Fibroblast of pulmonary artery (primary cell): ENCODE measurements at regions not wholly inside any gene's neighbourhood (a gene's known extent, or its start where the extent isn't known, plus 50 kb on each side); places are given as distances from the start of the nearest gene placed in this dataset.
"Not testable (repeated sequence)": the region's sequence is repeated elsewhere in the genome, so short reads cannot be mapped to it uniquely, and the experiment has no call there.

ENCODE experiments used
- DNase-seq: peaks from one replicate; pipeline ENCODE4 v3.0.0-alpha.2; 2010; ENCODE audit warnings: low read depth
- H3K4me3 ChIP-seq: replicated peaks from 2 replicates; pipeline ENCODE4 v1.5.1; 2011; ENCODE audit warnings: low read depth, mild to moderate bottlenecking, control low read depth, low read length, moderate library complexity
- TF ChIP-seq, protein P1 (sequence below): IDR thresholded peaks from 2 replicates; pipeline ENCODE4 v1.5.1; 2011; ENCODE audit warnings: mild to moderate bottlenecking, control low read depth, low read length, inconsistent platforms; ENCODE audit errors: missing control alignments

DNA sequence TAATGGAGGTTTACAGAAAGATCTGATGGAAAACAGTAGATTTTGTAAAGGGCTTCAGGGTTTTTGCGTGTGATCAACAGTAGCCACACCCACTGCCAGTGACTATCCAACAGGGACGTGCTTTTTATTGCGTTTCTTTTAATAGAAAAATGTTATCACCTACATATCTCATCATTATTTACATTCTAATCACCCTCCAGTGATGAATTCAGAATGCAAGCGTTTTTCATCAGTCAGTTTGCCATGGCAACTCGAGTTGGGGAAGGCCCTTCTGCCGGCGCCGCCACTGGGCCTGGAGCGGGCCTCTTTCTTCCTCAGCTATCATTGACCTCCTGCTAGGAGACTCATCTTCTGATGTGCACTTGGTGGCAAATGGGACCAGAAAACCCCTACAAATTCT is 90.3 kb upstream of the TMTC4 start:
- DNase-seq, result no peak
- H3K4me3 ChIP-seq, result no peak overlapping the region
- TF ChIP-seq, protein P1, sequence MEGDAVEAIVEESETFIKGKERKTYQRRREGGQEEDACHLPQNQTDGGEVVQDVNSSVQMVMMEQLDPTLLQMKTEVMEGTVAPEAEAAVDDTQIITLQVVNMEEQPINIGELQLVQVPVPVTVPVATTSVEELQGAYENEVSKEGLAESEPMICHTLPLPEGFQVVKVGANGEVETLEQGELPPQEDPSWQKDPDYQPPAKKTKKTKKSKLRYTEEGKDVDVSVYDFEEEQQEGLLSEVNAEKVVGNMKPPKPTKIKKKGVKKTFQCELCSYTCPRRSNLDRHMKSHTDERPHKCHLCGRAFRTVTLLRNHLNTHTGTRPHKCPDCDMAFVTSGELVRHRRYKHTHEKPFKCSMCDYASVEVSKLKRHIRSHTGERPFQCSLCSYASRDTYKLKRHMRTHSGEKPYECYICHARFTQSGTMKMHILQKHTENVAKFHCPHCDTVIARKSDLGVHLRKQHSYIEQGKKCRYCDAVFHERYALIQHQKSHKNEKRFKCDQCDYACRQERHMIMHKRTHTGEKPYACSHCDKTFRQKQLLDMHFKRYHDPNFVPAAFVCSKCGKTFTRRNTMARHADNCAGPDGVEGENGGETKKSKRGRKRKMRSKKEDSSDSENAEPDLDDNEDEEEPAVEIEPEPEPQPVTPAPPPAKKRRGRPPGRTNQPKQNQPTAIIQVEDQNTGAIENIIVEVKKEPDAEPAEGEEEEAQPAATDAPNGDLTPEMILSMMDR, result no peak

GRCh38 chr13:100762126-100762525 is 87.5 kb upstream of the TMTC4 start:
- not testable (repeated sequence) for DNase-seq, H3K4me3 ChIP-seq

DNA sequence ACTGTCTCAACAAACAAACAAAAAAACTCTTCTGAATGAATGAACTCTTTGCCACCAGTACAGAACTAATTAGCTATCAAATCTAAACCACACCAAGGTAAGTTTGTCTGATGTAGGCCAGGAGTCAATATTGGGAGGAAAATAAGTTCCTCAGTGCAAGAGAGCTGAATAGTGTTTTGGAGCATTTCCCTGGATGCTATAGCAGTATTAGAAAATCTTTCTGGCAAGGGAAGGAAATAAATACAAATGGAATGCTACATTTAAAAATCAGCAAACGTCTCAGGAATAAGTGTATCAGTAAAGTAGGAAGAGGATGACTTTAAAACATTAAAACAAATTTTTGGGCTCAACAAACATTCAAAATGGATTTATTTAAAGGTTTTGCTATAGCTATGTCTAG is 81.3 kb upstream of the TMTC4 start:
- DNase-seq, result no peak
- TF ChIP-seq, protein P1, result no peak
- no peak overlapping the region for H3K4me3 ChIP-seq

- H3K4me3 ChIP-seq, result no peak overlapping the region
- TF ChIP-seq, protein P1, result no peak
Observed at GRCh38 chr13:100754459-100754858, 79.9 kb upstream of the TMTC4 start.

DNA sequence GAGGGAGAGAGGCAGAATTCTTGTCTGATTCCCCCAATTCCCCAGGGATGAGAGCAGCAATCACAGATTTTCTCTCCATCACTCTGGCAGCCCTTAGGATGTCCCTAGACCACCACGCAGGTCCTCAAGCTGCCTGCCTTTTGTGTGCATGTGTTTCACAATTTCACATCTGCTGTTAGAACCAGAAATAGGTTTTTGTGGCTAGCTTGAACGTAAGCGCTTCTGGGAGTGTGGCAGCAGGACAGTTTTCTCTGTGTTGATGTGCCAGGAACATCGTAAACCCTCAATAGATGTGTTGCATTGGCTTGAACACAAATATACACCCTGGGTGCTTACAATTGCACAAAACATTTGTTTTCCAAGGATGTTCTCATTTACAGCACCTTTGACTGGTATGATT is 78.8 kb upstream of the TMTC4 start:
- TF ChIP-seq, protein P1, result no peak
- no peak for DNase-seq

More at GRCh38 chr13:100754459-100754858, 79.9 kb upstream of the TMTC4 start:
- no peak for DNase-seq

DNA sequence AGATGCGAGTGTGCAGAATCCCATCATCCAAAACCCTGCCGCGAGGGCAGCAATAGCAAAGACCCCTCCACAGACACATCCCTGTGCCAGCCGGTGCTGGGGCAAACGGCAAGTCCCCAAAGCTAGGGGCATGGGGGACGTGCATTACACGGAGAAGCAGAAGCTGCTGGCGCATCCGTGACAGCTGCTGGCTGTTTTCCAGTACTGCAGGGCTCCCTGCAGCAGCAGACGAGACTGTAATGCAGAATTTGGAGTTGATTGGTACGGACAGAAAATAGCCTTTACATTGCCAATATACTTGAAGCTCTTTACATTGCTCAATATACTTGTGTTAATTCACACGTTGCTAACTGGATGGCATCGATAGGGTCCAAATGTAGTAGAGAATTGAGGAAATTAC is 77.2 kb upstream of the TMTC4 start:
- H3K4me3 ChIP-seq, result no peak overlapping the region
- DNase-seq, result no peak
- TF ChIP-seq, protein P1, result no peak

More for the DNA sequence above, 78.8 kb upstream of the TMTC4 start:
- H3K4me3 ChIP-seq, result no peak overlapping the region

- DNase-seq, result no peak
- no peak overlapping the region for H3K4me3 ChIP-seq
- TF ChIP-seq, protein P1, result no peak
Observed at GRCh38 chr13:100746953-100747683, 72.5 kb upstream of the TMTC4 start.
